Osteoblast (primary cell): ENCODE measurements at regions not wholly inside any gene's neighbourhood (a gene's known extent, or its start where the extent isn't known, plus 50 kb on each side); places are given as distances from the start of the nearest gene placed in this dataset.

Source experiments
- DNase-seq: peaks from one replicate; pipeline ENCODE4 v3.0.0; 2011; ENCODE audit warnings: low spot score, mixed read lengths; ENCODE audit not compliant: insufficient read length; ENCODE audit errors: missing footprints
- H2AFZ ChIP-seq: 2 replicates; pipeline ENCODE4 v1.6.0; 2011; ENCODE audit warnings: mild to moderate bottlenecking, low read length
- H3K27ac ChIP-seq: 2 replicates; pipeline ENCODE4 v1.5.1; 2011; ENCODE audit warnings: mild to moderate bottlenecking, low read depth, low read length, moderate library complexity
- H3K27me3 ChIP-seq: 2 replicates; pipeline ENCODE4 v1.6.0; 2012; ENCODE audit warnings: mild to moderate bottlenecking, control low read depth, inconsistent platforms, low read length, moderate library complexity; ENCODE audit not compliant: insufficient read depth
- H3K36me3 ChIP-seq: 2 replicates; pipeline ENCODE4 v1.5.1; 2011; ENCODE audit warnings: mild to moderate bottlenecking, low read length, control low read depth, moderate library complexity; ENCODE audit not compliant: insufficient read depth
- H3K4me1 ChIP-seq: 2 replicates; pipeline ENCODE4 v1.5.1; 2011; ENCODE audit warnings: mild to moderate bottlenecking, low read length, control low read depth, moderate library complexity; ENCODE audit not compliant: insufficient read depth
- H3K4me2 ChIP-seq: 2 replicates; pipeline ENCODE4 v1.6.0; 2011; ENCODE audit warnings: mild to moderate bottlenecking, low read length; ENCODE audit not compliant: insufficient read depth
- H3K4me3 ChIP-seq: fragments of 200-600 bp; sonication (generic); 3 replicates; pipeline ENCODE4 v1.5.1; 2012; ENCODE audit warnings: mild to moderate bottlenecking, low read length, inconsistent platforms; ENCODE audit not compliant: insufficient read depth
- H3K79me2 ChIP-seq: 2 replicates; pipeline ENCODE4 v1.6.0; 2012; ENCODE audit warnings: mild to moderate bottlenecking, low read length, control low read depth, inconsistent platforms; ENCODE audit not compliant: insufficient read depth
- H3K9me3 ChIP-seq: 2 replicates; pipeline ENCODE4 v1.5.1; 2011; ENCODE audit warnings: low read depth, low read length, control low read depth
- H4K20me1 ChIP-seq: 2 replicates; pipeline ENCODE4 v1.6.0; 2012; ENCODE audit warnings: mild to moderate bottlenecking, low read length, control low read depth; ENCODE audit not compliant: insufficient read depth
- TF ChIP-seq, protein P1 (sequence below): IDR thresholded peaks from 2 replicates; pipeline ENCODE4 v1.5.1; 2011; ENCODE audit warnings: mild to moderate bottlenecking, low read depth, low read length, moderate library complexity; ENCODE audit errors: extremely low read depth

DNA sequence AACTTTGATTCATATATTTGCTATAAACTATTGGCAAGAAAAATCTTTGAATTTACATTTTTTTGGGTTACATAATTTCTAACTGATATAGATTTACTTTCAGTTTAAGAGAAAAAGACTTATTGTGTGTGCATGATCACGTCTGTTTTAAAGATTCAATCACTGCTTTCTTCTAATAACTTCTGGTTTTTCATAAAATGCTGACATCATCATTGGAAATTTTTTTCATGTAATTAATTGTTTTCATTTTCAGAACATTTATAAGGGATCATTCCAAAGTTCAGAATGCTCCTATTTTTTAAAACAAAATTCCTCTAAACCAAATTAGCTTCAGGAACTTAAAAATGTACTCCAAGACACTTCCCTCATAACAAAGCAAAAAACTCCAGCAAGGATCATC, 500.7 kb upstream of the GBE1 start:
- Histone ChIP-seq H3K4me2 (no peak overlapping the region), H3K4me1 (no peaks in the 10 kb centered on the region), H3K27ac (no peak overlapping the region), H3K9me3 (no peaks in the 10 kb centered on the region), H2AFZ (no peak overlapping the region), H4K20me1 (no peaks in the 10 kb centered on the region), H3K79me2 (no peaks in the 10 kb centered on the region), H3K36me3 (no peaks in the 10 kb centered on the region), H3K27me3 (no peaks in the 10 kb centered on the region), H3K4me3 (no peak overlapping the region)
- DNase-seq, result no peak
- TF ChIP-seq, protein P1, sequence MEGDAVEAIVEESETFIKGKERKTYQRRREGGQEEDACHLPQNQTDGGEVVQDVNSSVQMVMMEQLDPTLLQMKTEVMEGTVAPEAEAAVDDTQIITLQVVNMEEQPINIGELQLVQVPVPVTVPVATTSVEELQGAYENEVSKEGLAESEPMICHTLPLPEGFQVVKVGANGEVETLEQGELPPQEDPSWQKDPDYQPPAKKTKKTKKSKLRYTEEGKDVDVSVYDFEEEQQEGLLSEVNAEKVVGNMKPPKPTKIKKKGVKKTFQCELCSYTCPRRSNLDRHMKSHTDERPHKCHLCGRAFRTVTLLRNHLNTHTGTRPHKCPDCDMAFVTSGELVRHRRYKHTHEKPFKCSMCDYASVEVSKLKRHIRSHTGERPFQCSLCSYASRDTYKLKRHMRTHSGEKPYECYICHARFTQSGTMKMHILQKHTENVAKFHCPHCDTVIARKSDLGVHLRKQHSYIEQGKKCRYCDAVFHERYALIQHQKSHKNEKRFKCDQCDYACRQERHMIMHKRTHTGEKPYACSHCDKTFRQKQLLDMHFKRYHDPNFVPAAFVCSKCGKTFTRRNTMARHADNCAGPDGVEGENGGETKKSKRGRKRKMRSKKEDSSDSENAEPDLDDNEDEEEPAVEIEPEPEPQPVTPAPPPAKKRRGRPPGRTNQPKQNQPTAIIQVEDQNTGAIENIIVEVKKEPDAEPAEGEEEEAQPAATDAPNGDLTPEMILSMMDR, result no peak

DNA sequence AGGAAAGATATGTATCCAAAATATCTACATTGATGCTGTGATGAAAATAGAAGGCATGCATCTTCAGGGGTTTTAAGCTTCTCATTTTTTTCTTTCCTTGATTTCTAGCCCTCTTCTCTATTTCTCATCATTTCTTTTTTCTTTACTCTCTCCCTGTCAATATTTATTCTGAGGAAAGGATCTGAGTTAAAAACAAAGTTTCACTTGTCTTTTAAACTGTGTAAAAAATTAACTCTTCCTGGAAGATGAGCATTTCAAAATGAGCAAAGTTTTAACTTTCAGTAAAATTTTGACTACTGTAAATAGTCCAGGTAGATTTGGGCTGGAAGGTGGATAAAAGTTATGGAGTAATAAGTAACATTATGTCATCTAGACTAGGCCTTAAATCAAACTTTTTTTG, 500.2 kb upstream of the GBE1 start:
- Histone ChIP-seq H4K20me1 (no peaks in the 10 kb centered on the region), H3K27ac (no peak overlapping the region), H3K4me2 (no peak overlapping the region), H3K4me3 (no peak overlapping the region), H2AFZ (no peak overlapping the region), H3K36me3 (no peaks in the 10 kb centered on the region), H3K9me3 (no peaks in the 10 kb centered on the region), H3K27me3 (no peaks in the 10 kb centered on the region), H3K79me2 (no peaks in the 10 kb centered on the region), H3K4me1 (no peaks in the 10 kb centered on the region)
- TF ChIP-seq, protein P1, result no peak
- DNase-seq, result no peak

DNA sequence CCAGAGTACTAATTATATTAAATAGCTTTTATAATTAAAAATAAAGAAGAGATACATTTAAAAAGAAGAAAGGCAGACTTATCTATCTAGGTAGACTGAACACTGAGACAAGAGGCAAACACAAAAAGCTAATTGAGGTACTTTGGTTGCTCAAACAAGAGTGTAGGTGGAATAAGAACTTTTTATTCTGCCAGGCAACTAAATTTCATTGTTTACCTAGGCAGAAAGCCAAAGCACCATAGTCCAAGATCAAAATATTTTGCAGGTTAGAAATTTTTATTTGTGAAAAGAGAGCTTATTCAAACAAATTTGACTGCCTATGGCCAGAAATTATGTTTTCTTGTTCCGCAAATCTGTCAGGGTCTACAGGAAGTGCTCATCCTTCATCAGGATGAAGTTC, 499.6 kb upstream of the GBE1 start:
- no peaks in the 10 kb centered on the region for H3K9me3 ChIP-seq
- TF ChIP-seq, protein P1, result no peak
- no peak for DNase-seq
- H3K27me3 ChIP-seq, result no peaks in the 10 kb centered on the region
- H3K36me3 ChIP-seq, result no peaks in the 10 kb centered on the region
- no peak overlapping the region for H2AFZ ChIP-seq
- no peaks in the 10 kb centered on the region for H3K4me1 ChIP-seq
- H3K4me2 ChIP-seq, result no peak overlapping the region
- H4K20me1 ChIP-seq, result no peaks in the 10 kb centered on the region
- H3K79me2 ChIP-seq, result no peaks in the 10 kb centered on the region
- H3K4me3 ChIP-seq, result no peak overlapping the region
- H3K27ac ChIP-seq, result no peak overlapping the region

DNA sequence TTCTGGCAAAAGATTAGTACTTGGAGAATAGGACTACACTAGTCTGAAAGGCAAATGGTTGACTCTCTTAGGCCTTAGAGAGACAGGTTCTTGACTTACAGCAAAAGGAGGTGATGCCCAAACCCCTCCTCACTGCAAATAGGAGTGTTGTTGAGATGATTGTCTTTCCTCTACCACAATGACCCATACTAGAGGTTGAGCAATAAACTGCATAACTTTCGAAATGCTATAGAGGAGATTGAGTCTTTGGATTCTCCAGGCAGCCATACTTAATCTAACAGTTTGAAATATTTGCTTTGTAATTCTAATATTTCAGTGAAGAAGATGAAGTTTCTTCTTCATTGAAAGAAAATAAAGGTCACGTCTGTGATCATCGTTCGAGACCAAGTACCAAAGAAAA, 498.5 kb upstream of the GBE1 start:
- DNase-seq, result no peak
- Histone ChIP-seq H3K79me2 (no peaks in the 10 kb centered on the region), H3K4me2 (no peak overlapping the region), H3K4me3 (no peak overlapping the region), H4K20me1 (no peaks in the 10 kb centered on the region), H2AFZ (no peak overlapping the region), H3K27me3 (no peaks in the 10 kb centered on the region), H3K4me1 (no peaks in the 10 kb centered on the region), H3K27ac (no peak overlapping the region), H3K36me3 (no peaks in the 10 kb centered on the region), H3K9me3 (no peaks in the 10 kb centered on the region)
- TF ChIP-seq, protein P1, result no peak
